Activated naive CD4-positive, alpha-beta T cell treated with anti-CD3 and anti-CD28 coated beads for 36 hours (primary cell): ENCODE measurements at regions not wholly inside any gene's neighbourhood (a gene's known extent, or its start where the extent isn't known, plus 50 kb on each side); places are given as distances from the start of the nearest gene placed in this dataset.

Source experiments
- CTCF ChIA-PET: fragments of 350-600 bp; sonication (Branson Sonifier 250); formaldehyde crosslinking; loops from one replicate; lab custom pipeline; 2021; ENCODE audit warnings: antibody characterized with exemption; lab: Charles Lee
- DNase-seq: peaks from one replicate; pipeline ENCODE4 v3.0.0-alpha.2; 2020
- H3K27ac Mint-ChIP-seq: one replicate; pipeline ENCODE4 v1.8.0; 2021; ENCODE audit warnings: mild to moderate bottlenecking, mixed read lengths
- H3K27me3 Mint-ChIP-seq: one replicate; pipeline ENCODE4 v1.8.0; 2021; ENCODE audit warnings: low read depth, mixed read lengths
- H3K36me3 Mint-ChIP-seq: one replicate; pipeline ENCODE4 v1.8.0; 2021; ENCODE audit warnings: low read depth, mixed read lengths
- H3K4me1 Mint-ChIP-seq: one replicate; pipeline ENCODE4 v1.8.0; 2021; ENCODE audit warnings: low read depth, mixed read lengths
- H3K4me3 Mint-ChIP-seq: one replicate; pipeline ENCODE4 v1.8.0; 2021; ENCODE audit warnings: mild to moderate bottlenecking, moderate library complexity, mixed read lengths
- H3K9me3 Mint-ChIP-seq: one replicate; pipeline ENCODE4 v1.8.0; 2021; ENCODE audit warnings: mixed read lengths
- intact Hi-C: fragments of 100-400 bp; cut with micrococcal nuclease; formaldehyde crosslinking; loops from one replicate; pipeline ENCODE4 v1.15.1; 2023

DNA sequence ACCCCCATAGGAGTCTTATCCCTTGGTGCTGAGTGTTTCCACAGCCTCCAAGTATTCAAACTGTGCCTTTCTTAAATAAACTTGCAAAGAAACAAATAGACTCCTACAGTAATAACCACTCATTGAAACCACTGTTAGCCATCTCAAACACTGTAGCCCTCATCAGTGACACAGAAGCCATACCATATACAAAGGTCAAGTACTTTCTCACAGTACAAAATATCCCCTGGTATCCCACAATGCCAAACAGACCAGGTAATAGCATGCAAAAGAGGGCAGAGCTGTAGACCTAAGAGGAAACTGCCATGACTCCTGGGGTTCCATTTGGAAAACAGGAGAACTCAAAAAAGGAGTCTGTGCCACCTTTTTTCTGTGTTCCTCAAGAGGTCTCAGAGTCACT is 173.8 kb upstream of the PPP1R2C start:
- Mint-ChIP-seq H3K27me3 (no peaks in the 10 kb centered on the region), H3K27ac (no peak overlapping the region), H3K36me3 (no peaks in the 10 kb centered on the region), H3K9me3 (peaks cover 2% of the 10 kb centered on the region), H3K4me3 (no peak overlapping the region), H3K4me1 (peaks cover 37% of the 10 kb centered on the region)
- intact Hi-C loops = no loop called here
- no peak for DNase-seq
- CTCF ChIA-PET = no interaction called here

DNA sequence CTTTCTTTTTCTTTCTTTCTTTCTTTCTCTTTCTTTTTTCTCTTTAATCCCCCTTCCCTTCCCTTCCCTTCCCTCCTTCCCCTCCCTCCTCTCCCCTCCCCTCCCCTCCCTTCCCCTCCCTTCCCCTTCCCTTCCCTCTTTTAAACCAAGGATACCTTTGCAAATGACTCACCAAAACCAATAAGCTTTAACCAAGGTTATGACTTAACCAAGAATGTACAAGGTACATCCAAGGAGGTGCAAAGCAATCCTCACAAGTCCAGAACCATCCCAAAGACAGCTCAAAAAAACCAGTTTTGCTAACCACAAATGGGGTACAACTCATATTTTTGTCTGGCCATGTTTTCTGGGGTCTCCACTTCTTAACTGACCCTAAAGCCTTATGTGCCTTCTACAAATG is 174.7 kb upstream of the PPP1R2C start:
- intact Hi-C loops = no loop called here
- peaks cover 31% of the 10 kb centered on the region for H3K4me1 Mint-ChIP-seq
- H3K36me3 Mint-ChIP-seq = no peaks in the 10 kb centered on the region
- peaks cover 2% of the 10 kb centered on the region for H3K9me3 Mint-ChIP-seq
- no peak for DNase-seq
- no peaks in the 10 kb centered on the region for H3K27me3 Mint-ChIP-seq
- no peak overlapping the region for H3K4me3 Mint-ChIP-seq
- CTCF ChIA-PET = interaction anchor here (0.8 kb wide), 1 partner anchor 12 kb away, joined by 3 read pairs; no protein-coding TSS in a partner anchor
- no peak overlapping the region for H3K27ac Mint-ChIP-seq

DNA sequence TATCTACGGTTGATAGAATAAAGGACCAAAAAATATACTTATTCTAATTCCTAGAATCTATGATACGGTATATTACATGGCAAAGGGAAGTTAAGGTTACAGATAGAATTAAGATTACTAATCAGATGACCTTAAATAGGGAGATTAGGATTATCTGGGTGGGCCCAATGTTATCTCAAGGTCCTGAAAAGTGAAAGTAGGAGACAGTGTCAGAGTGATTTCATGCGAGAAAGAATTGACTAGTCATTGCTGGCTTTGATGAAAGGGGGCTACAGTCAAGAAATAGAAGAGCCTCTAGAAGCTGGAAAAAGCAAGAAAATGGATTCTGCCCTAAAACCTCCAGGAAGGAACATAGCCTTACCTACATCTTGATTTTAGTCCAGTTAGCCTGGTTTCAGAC is 176.9 kb upstream of the PPP1R2C start:
- Mint-ChIP-seq H3K9me3 (peaks cover 3% of the 10 kb centered on the region), H3K4me3 (no peak overlapping the region), H3K36me3 (no peaks in the 10 kb centered on the region), H3K27me3 (no peaks in the 10 kb centered on the region), H3K4me1 (peaks cover 21% of the 10 kb centered on the region), H3K27ac (no peak overlapping the region)
- CTCF ChIA-PET = no interaction called here
- no peak for DNase-seq
- intact Hi-C loops = no loop called here

DNA sequence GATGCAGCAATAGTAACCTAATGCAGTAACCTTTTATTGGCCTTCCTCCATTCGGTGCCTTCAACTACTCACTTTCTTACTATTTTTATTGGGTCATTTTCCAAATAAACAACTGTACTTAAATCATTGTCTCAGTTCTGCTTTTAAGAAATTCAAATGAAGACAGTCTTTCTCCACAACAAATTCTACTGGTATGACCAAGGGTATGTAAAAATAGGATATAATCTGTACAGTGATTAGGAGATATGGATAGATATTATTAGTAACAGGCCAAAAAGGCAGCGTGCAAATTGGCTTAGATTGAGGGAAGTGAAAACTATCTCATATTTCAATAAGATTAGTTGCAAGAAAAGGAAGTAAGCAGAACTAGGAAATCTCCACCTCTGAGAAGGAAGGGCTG is 177.4 kb upstream of the PPP1R2C start:
- no peak overlapping the region for H3K4me3 Mint-ChIP-seq
- CTCF ChIA-PET = interaction anchor here (0.6 kb wide), 1 partner anchor 416 kb away, joined by 3 read pairs; no protein-coding TSS in a partner anchor
- DNase-seq = no peak
- H3K27ac Mint-ChIP-seq = no peak overlapping the region
- peaks cover 5% of the 10 kb centered on the region for H3K9me3 Mint-ChIP-seq
- intact Hi-C loops = no loop called here
- no peaks in the 10 kb centered on the region for H3K36me3 Mint-ChIP-seq
- H3K27me3 Mint-ChIP-seq = no peaks in the 10 kb centered on the region
- peaks cover 21% of the 10 kb centered on the region for H3K4me1 Mint-ChIP-seq

DNA sequence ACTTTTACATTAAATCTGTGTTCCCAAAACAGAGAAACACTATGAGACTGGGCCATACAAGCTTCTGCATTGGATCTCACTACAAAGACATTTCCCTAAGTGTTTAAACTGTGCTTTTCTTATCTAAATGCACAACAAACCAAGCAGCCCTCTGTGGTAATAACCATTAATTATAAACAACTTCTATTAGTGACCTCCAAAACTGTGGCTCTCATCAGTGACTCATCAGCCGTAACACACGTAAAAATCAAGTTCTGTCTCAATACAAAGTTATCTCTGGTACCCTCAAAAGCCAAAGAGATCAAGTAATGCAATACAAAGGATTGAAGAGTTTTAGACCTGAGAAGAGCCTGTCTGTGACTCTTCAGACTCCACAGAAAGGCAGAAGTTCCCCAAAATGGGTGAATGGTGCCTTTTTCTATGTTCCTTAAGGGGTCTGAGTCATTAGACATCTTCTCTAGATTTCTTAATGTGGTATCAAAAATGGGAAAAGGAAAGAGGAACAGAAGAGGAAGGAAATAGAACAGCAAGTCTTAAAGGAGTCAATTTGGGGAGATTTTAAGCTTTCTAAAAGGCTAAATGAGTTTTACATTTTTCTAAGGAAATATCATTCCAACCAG is 189.8 kb upstream of the PPP1R2C start:
- no peak overlapping the region for H3K27ac Mint-ChIP-seq
- DNase-seq = no peak
- no peaks in the 10 kb centered on the region for H3K9me3 Mint-ChIP-seq
- CTCF ChIA-PET = no interaction called here
- H3K4me1 Mint-ChIP-seq = no peaks in the 10 kb centered on the region
- no peaks in the 10 kb centered on the region for H3K36me3 Mint-ChIP-seq
- no peaks in the 10 kb centered on the region for H3K27me3 Mint-ChIP-seq
- no peak overlapping the region for H3K4me3 Mint-ChIP-seq
- intact Hi-C loops = no loop called here

DNA sequence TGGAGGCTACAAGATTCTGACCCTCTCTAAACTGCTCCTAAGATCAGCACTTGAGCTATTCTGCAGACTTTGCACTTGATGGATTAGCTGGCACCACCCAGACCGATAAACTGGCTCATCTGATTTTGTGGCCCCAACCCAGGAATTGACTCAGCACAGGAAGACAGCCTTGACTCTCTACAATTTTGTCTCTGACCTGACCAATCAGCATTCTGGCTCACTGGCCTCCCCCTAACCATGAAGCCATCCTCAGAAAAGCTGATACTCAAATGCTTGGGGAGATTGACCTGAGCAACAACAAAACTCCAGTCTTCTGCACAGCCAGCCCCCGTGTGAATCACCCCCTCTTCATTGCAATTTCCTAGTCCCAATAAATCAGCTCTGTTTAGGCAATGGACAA is 195.4 kb upstream of the PPP1R2C start:
- Mint-ChIP-seq H3K36me3 (no peaks in the 10 kb centered on the region), H3K4me1 (peaks cover 8% of the 10 kb centered on the region), H3K9me3 (no peaks in the 10 kb centered on the region), H3K27me3 (no peaks in the 10 kb centered on the region), H3K27ac (no peak overlapping the region), H3K4me3 (no peak overlapping the region)
- no peak for DNase-seq
- CTCF ChIA-PET = no interaction called here
- intact Hi-C loops = no loop called here

DNA sequence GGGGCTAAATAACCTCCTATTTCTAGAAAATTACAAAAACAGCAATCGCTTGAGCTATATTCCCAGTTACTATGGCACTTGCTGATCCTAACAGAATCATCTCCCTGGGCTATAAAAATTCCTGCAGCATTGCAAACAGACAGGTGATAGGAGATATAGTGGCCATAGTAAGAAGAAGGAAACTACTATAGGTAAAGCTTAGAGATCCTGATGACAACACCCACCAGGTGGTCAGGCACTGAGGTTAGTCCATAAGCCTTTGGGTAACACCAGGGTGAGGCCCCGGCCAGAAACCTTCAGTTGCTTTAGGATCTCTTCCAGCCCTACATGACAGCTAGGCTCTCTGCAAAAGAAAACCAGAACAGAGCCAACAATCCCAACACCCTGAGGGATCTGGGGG is 197.9 kb upstream of the PPP1R2C start:
- Mint-ChIP-seq H3K4me1 (peaks cover 9% of the 10 kb centered on the region), H3K4me3 (no peak overlapping the region), H3K36me3 (no peaks in the 10 kb centered on the region), H3K27ac (no peak overlapping the region), H3K27me3 (no peaks in the 10 kb centered on the region), H3K9me3 (no peaks in the 10 kb centered on the region)
- intact Hi-C loops = no loop called here
- CTCF ChIA-PET = no interaction called here
- DNase-seq = no peak

DNA sequence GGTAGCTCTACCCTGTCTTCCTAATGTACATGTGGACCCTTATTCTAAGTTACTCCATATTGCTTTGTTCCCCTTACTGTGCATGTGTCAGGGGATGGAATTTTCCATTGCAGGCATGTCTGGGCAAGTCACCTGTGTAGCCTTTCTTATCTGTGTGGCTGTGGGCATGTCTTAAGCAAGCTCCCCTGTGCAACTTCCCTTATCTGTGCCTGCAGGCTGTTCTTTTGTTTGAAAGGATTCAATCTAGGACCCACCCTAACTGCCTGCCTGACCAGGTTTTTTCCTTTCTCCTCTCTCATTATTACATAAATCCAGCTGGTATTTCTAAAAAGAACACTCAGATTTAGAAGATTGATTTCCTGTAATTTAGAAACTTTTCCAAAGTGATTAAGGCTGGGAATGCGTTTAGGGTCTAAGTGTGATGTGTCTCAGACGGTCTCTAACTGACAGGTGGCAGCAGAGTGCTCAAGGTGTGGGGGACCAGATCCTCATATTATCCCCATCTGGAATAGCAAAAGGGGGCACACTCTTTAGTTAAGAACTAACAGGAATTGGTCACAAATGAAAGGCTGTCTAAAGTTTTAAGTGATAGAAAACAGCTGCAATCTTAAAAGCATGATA is 198.9 kb upstream of the PPP1R2C start:
- CTCF ChIA-PET = no interaction called here
- no peak overlapping the region for H3K27ac Mint-ChIP-seq

DNA sequence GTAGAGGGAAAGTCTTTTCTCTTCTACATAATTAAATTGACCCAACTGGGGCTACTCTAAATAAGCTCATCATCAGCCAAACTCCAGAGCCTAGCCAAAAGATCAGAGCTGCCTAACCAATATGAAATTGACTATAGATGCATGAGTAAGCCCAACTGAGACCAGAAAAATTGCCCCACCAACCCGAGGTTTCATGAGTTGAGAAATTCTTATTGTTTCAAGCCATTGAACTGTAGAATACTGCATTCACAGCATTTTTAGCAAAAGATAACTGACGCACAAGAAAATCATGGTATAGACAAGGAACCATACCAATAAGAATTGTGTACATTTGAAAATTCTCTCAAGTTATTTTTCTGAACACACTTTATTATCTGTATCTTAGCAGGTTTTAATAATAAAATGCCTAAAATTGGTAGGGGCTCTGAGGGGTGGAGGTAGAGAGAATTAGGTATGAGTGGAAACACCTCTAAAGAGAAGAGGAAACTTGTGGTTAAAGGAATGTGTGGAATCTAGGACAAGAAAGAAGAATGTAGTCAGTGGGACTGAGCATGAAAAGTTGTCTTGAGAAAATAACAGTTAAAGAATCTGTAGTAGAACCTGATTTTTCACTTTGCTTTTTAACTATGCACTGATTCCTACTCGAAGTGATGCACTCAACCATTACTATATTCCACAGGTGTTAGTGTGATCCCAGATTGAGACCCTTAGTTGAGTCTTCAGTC is 200.9 kb upstream of the PPP1R2C start:
- CTCF ChIA-PET = no interaction called here
- intact Hi-C loops = no loop called here
- H3K9me3 Mint-ChIP-seq = no peaks in the 10 kb centered on the region
- H3K4me1 Mint-ChIP-seq = peaks cover 9% of the 10 kb centered on the region
- H3K27me3 Mint-ChIP-seq = no peaks in the 10 kb centered on the region
- no peaks in the 10 kb centered on the region for H3K36me3 Mint-ChIP-seq
- H3K27ac Mint-ChIP-seq = no peak overlapping the region
- no peak for DNase-seq
- no peak overlapping the region for H3K4me3 Mint-ChIP-seq

More for the DNA sequence above, 198.9 kb upstream of the PPP1R2C start:
- intact Hi-C loops = no loop called here
- Mint-ChIP-seq H3K36me3 (no peaks in the 10 kb centered on the region), H3K9me3 (no peaks in the 10 kb centered on the region), H3K27me3 (no peaks in the 10 kb centered on the region), H3K4me3 (no peak overlapping the region), H3K4me1 (peaks cover 9% of the 10 kb centered on the region)
- no peak for DNase-seq

DNA sequence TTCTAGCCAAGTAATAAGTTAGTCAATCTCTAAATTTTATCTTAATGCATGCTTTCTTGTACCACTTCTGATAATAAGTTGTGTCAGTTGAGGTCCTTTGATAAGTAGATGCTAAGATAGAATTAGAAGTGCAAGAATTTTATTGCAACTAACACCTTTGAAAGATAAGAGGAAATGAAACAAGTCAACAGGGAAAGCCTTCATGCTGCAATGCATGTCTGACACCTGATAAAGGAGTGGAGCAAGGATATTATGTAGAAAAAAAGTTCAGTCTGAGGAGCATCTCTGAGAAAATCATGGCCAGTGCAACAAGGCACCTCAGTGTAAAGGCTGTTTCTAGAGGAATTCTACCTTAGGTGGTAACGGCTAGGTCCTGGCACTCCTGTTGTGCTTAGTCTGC is 210.7 kb upstream of the PPP1R2C start:
- Mint-ChIP-seq H3K9me3 (no peaks in the 10 kb centered on the region), H3K27ac (no peak overlapping the region), H3K4me1 (peaks cover 2% of the 10 kb centered on the region), H3K36me3 (no peaks in the 10 kb centered on the region), H3K27me3 (no peaks in the 10 kb centered on the region), H3K4me3 (no peak overlapping the region)
- no peak for DNase-seq
- CTCF ChIA-PET = no interaction called here
- intact Hi-C loops = no loop called here

DNA sequence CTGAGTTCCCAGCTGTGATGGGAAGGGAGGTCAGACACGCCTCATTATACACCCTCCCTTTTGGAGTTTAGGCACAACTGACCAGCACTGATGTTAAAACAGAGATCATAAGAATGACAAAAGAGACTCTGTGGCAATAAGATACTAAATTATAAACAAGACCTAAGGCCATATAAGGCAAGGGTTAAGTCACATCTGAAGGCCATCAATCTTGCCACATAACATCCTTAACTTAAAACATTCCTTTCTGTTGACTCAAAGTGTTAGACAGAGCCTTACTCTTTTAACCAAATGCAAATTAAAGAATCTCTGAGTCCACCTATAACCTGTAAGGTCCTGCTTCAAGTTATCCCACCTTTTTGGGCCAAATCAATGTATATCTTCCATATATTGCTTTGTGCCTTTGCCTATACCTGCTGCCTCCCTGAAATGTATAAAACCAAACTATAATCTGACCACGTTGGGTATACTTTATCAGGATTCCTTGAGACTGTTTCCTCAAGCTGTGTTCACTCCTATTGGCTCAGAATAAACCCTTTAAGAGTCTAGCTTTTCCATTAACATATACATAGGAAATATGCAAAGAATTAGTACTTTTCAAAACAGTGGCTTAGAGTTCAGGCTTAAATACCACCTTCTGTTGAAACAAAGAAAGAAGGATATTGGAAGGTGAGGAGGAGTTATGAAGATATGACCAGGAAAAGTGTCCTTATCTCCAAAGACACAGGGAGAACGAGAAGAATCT is 214.4 kb upstream of the PPP1R2C start:
- intact Hi-C loops = no loop called here
- Mint-ChIP-seq H3K27me3 (no peaks in the 10 kb centered on the region), H3K4me3 (no peak overlapping the region), H3K4me1 (peaks cover 2% of the 10 kb centered on the region), H3K36me3 (no peaks in the 10 kb centered on the region), H3K9me3 (no peaks in the 10 kb centered on the region), H3K27ac (no peak overlapping the region)
- no peak for DNase-seq
- CTCF ChIA-PET = no interaction called here

DNA sequence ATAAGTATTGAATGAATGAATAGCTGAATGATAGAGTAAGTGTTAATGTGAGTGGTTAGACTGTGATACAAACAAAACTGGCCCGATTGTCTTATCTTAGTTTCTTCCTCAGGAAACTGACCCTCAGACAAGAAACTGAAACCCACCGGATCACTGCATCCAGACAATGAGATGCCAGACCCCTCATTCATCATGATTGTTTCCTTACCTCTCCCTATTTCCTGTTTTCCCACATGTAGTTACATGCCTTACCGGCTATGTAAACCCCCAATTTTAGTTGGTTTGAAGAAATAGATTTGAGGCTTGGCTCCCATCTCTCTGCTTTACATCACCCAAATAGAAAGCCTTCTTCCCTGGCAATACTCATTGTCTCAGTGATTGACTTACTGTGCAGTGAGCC is 218.9 kb upstream of the PPP1R2C start:
- Mint-ChIP-seq H3K36me3 (no peaks in the 10 kb centered on the region), H3K27me3 (no peaks in the 10 kb centered on the region), H3K9me3 (no peaks in the 10 kb centered on the region), H3K4me3 (no peak overlapping the region), H3K27ac (no peak overlapping the region), H3K4me1 (no peaks in the 10 kb centered on the region)
- DNase-seq = no peak
- CTCF ChIA-PET = no interaction called here
- intact Hi-C loops = no loop called here
